Neural progenitor cell (in vitro differentiated cells): ENCODE measurements at regions not wholly inside any gene's neighbourhood (a gene's known extent, or its start where the extent isn't known, plus 50 kb on each side); places are given as distances from the start of the nearest gene placed in this dataset.

Experiments
- DNase-seq: peaks from one replicate; pipeline ENCODE4 v3.0.0-alpha.2; 2016; ENCODE audit warnings: low spot score
- H2AFZ ChIP-seq: fragments of 200-600 bp; sonication (generic); replicated peaks from 2 replicates; pipeline ENCODE4 v1.6.1; 2016; ENCODE audit warnings: antibody characterized with exemption
- H3F3A ChIP-seq: fragments of 200-600 bp; sonication (generic); 2 replicates; pipeline ENCODE4 v1.6.1; 2016; ENCODE audit warnings: antibody characterized with exemption, low read depth
- H3K27ac ChIP-seq: fragments of 200-600 bp; sonication (generic); 2 replicates; pipeline ENCODE4 v1.5.1; 2016; ENCODE audit warnings: mild to moderate bottlenecking
- H3K27me3 ChIP-seq: fragments of 200-600 bp; sonication (generic); 2 replicates; pipeline ENCODE4 v1.6.1; 2016; ENCODE audit warnings: mild to moderate bottlenecking, moderate library complexity
- H3K36me3 ChIP-seq: fragments of 200-600 bp; sonication (generic); 2 replicates; pipeline ENCODE4 v1.5.1; 2016
- H3K4me1 ChIP-seq: fragments of 200-600 bp; sonication (generic); 2 replicates; pipeline ENCODE4 v1.6.1; 2016; ENCODE audit warnings: mixed run types
- H3K4me2 ChIP-seq: fragments of 200-600 bp; sonication (generic); 2 replicates; pipeline ENCODE4 v1.6.1; 2016
- H3K4me3 ChIP-seq: fragments of 200-600 bp; sonication (generic); 2 replicates; pipeline ENCODE4 v1.5.1; 2016
- H3K79me2 ChIP-seq: fragments of 200-600 bp; sonication (generic); 2 replicates; pipeline ENCODE4 v1.6.1; 2016; ENCODE audit warnings: low read depth
- H3K9ac ChIP-seq: fragments of 200-600 bp; sonication (generic); 2 replicates; pipeline ENCODE4 v1.6.1; 2016
- H3K9me3 ChIP-seq: fragments of 200-600 bp; sonication (generic); 2 replicates; pipeline ENCODE4 v1.5.1; 2016; ENCODE audit warnings: low read depth
- H4K20me1 ChIP-seq: fragments of 200-600 bp; sonication (generic); 2 replicates; pipeline ENCODE4 v1.6.1; 2016; ENCODE audit warnings: low read depth
- H3K27ac Mint-ChIP-seq: 3 replicates; pipeline ENCODE4 v1.8.0; 2021; ENCODE audit warnings: mixed read lengths
- H3K27me3 Mint-ChIP-seq: 2 replicates; pipeline ENCODE4 v1.8.0; 2022; ENCODE audit warnings: low read depth, mild to moderate bottlenecking, inconsistent platforms, moderate library complexity, mixed read lengths; ENCODE audit not compliant: insufficient read depth
- H3K36me3 Mint-ChIP-seq: 3 replicates; pipeline ENCODE4 v1.8.0; 2021; ENCODE audit warnings: mixed read lengths
- H3K4me1 Mint-ChIP-seq: 3 replicates; pipeline ENCODE4 v1.8.0; 2021; ENCODE audit warnings: mixed read lengths
- H3K4me3 Mint-ChIP-seq: 3 replicates; pipeline ENCODE4 v1.8.0; 2021; ENCODE audit warnings: mild to moderate bottlenecking, moderate library complexity, mixed read lengths
- H3K9me3 Mint-ChIP-seq: 3 replicates; pipeline ENCODE4 v1.8.0; 2020; ENCODE audit warnings: mixed read lengths
- EZH2 ChIP-seq: fragments of 200-600 bp; sonication (generic); IDR thresholded peaks from 2 replicates; pipeline ENCODE4 v1.6.1; 2017; ENCODE audit warnings: antibody characterized with exemption, mild to moderate bottlenecking, moderate library complexity
- EZH2phosphoT487 ChIP-seq: fragments of 200-600 bp; sonication (generic); IDR thresholded peaks from 2 replicates; pipeline ENCODE4 v1.6.1; 2017; ENCODE audit warnings: antibody characterized with exemption
- TF ChIP-seq, protein P1 (sequence below): fragments of 200-600 bp; sonication (generic); IDR thresholded peaks from 2 replicates; pipeline ENCODE4 v1.5.1; 2017; ENCODE audit warnings: antibody characterized with exemption, mild to moderate bottlenecking

DNA sequence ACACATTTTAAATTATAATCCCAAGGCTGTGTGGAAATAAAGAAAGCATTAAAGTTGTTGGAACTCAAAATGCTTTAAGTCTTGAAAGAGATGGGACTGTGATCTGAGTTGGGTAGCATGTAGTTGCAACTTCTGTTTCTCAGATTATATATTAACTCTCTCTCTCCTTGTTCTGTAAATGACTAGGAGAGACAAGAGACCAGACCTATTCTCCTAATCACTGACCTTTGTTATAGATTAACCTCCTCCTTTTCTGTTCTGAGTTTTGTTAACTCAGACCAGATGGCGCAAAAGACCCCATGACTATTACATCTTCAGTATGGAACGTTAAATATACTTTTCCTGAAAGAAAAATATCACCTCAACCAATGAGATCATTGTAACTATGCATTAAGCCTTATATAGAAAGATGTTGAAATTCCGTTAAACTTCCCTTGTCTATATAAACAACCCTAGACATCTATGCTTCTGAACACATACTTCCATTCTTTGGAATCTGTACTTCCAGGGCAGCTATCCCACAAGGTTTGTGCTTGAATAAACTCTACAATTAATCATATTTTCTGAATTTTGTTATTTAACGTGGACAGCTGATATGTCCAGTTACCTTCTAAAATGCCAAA is 143.5 kb upstream of the TRIM24 start:
- Histone ChIP-seq H3K4me2 (no peak overlapping the region), H3K36me3 (no peaks in the 10 kb centered on the region), H2AFZ (no peak overlapping the region), H3K9me3 (no peaks in the 10 kb centered on the region), H3K27me3 (no peaks in the 10 kb centered on the region), H3F3A (no peaks in the 10 kb centered on the region), H3K27ac (no peak overlapping the region), H3K79me2 (no peaks in the 10 kb centered on the region), H3K9ac (no peak overlapping the region), H4K20me1 (no peaks in the 10 kb centered on the region), H3K4me3 (no peak overlapping the region), H3K4me1 (no peaks in the 10 kb centered on the region)
- H3K4me3 Mint-ChIP-seq, result no peak overlapping the region
- peaks cover 2% of the 10 kb centered on the region for H3K27me3 Mint-ChIP-seq
- DNase-seq, result no peak
- H3K36me3 Mint-ChIP-seq, result no peaks in the 10 kb centered on the region
- peaks cover 5% of the 10 kb centered on the region for H3K4me1 Mint-ChIP-seq
- H3K27ac Mint-ChIP-seq, result no peak overlapping the region
- peaks cover 18% of the 10 kb centered on the region for H3K9me3 Mint-ChIP-seq
- TF ChIP-seq EZH2, result no peak
- TF ChIP-seq, protein P1, sequence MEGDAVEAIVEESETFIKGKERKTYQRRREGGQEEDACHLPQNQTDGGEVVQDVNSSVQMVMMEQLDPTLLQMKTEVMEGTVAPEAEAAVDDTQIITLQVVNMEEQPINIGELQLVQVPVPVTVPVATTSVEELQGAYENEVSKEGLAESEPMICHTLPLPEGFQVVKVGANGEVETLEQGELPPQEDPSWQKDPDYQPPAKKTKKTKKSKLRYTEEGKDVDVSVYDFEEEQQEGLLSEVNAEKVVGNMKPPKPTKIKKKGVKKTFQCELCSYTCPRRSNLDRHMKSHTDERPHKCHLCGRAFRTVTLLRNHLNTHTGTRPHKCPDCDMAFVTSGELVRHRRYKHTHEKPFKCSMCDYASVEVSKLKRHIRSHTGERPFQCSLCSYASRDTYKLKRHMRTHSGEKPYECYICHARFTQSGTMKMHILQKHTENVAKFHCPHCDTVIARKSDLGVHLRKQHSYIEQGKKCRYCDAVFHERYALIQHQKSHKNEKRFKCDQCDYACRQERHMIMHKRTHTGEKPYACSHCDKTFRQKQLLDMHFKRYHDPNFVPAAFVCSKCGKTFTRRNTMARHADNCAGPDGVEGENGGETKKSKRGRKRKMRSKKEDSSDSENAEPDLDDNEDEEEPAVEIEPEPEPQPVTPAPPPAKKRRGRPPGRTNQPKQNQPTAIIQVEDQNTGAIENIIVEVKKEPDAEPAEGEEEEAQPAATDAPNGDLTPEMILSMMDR, result no peak
- TF ChIP-seq EZH2phosphoT487, result no peak

DNA sequence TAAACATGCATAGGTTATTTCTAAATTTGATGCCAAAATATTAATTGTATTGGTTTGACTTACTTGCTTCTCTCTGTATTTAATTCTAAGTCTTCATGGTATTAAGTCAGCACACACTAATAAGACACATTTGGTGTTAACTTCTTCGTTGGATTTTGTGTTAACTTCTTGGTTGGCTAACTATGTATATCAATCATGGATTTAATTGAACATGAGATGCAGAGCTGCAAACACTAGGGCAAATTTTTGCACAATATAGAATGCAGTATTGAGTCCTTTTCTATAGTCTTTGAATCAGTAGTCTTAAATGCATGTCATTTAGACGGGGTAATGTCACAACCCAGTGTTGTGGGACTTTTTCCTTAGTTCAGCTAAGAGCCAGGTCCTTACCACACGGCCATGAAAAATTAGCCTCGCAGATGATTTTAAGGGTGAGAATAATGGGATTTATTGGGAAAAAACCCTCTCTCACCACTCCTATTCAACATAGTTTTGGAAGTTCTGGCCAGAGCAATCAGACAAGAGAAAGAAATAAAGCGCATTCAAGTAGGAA is 142.9 kb upstream of the TRIM24 start:
- Mint-ChIP-seq H3K4me1 (peaks cover 5% of the 10 kb centered on the region), H3K36me3 (no peaks in the 10 kb centered on the region), H3K27me3 (peaks cover 2% of the 10 kb centered on the region), H3K4me3 (no peak overlapping the region), H3K9me3 (peaks cover 18% of the 10 kb centered on the region), H3K27ac (no peak overlapping the region)
- TF ChIP-seq EZH2 (no peak), EZH2phosphoT487 (no peak)
- TF ChIP-seq, protein P1, result no peak
- no peak overlapping the region for H3K9ac ChIP-seq
- no peaks in the 10 kb centered on the region for H3K36me3 ChIP-seq
- no peak overlapping the region for H3K27ac ChIP-seq
- H3K4me3 ChIP-seq, result no peak overlapping the region
- no peaks in the 10 kb centered on the region for H3K27me3 ChIP-seq
- no peaks in the 10 kb centered on the region for H4K20me1 ChIP-seq
- no peaks in the 10 kb centered on the region for H3K9me3 ChIP-seq
- no peak overlapping the region for H3K4me2 ChIP-seq
- DNase-seq, result no peak
- H2AFZ ChIP-seq, result no peak overlapping the region
- no peaks in the 10 kb centered on the region for H3K4me1 ChIP-seq
- no peaks in the 10 kb centered on the region for H3F3A ChIP-seq
- no peaks in the 10 kb centered on the region for H3K79me2 ChIP-seq

DNA sequence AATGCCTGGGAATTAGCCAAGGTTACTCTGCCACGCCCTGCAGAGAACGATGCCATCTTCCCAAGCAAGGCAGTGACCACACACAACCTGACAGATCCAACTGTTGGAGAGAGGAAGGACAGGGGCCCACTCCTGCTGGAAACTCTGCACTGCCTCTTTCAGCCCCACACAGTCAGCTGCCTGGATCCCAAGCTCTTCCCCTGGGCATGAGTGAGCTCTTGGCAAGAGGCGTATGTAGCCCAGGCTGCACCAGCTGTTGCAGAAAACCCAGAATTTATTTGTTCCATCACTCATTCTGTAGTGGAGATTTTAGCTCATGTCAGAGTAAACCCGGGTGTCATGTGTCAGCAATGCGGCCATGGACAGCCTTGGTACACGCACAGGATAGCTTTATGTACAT is 135.1 kb upstream of the TRIM24 start:
- TF ChIP-seq, protein P1, result no peak
- TF ChIP-seq EZH2 (no peak), EZH2phosphoT487 (no peak)

More for the DNA sequence above, 135.1 kb upstream of the TRIM24 start:
- Histone ChIP-seq H3K9me3 (peaks cover 10% of the 10 kb centered on the region), H3F3A (no peaks in the 10 kb centered on the region), H3K27me3 (no peaks in the 10 kb centered on the region), H3K79me2 (no peaks in the 10 kb centered on the region), H3K9ac (no peak overlapping the region), H3K36me3 (no peaks in the 10 kb centered on the region), H4K20me1 (no peaks in the 10 kb centered on the region), H3K27ac (no peak overlapping the region), H3K4me3 (no peak overlapping the region), H2AFZ (peak overlapping the region; percentile 30), H3K4me2 (no peak overlapping the region), H3K4me1 (no peaks in the 10 kb centered on the region)
- Mint-ChIP-seq H3K27me3 (peaks cover 5% of the 10 kb centered on the region), H3K9me3 (peaks cover 25% of the 10 kb centered on the region), H3K4me1 (no peaks in the 10 kb centered on the region), H3K4me3 (no peak overlapping the region), H3K27ac (no peak overlapping the region), H3K36me3 (peaks cover 6% of the 10 kb centered on the region)
- no peak for DNase-seq
